Naive thymus-derived CD4-positive, alpha-beta T cell (primary cell): ENCODE measurements at regions not wholly inside any gene's neighbourhood (a gene's known extent, or its start where the extent isn't known, plus 50 kb on each side); places are given as distances from the start of the nearest gene placed in this dataset.
"Not testable (repeated sequence)": the region's sequence is repeated elsewhere in the genome, so short reads cannot be mapped to it uniquely, and the experiment has no call there.

Experiments
- ATAC-seq: fragments of 150-1000 bp; cut with Tn5 transposase; 2 replicates; pipeline ENCODE4 v1.10.0; 2021; ENCODE audit warnings: mild to moderate bottlenecking, moderate library complexity
- CTCF ChIA-PET: fragments of 350-600 bp; sonication (Branson Sonifier 250); formaldehyde crosslinking; loops from one replicate; lab custom pipeline; 2021; ENCODE audit warnings: antibody characterized with exemption; lab: Charles Lee
- POLR2A ChIA-PET: fragments of 350-600 bp; sonication (Branson Sonifier 250); formaldehyde crosslinking; loops from one replicate; lab custom pipeline; 2021; ENCODE audit warnings: antibody characterized with exemption, inconsistent platforms; lab: Charles Lee
- DNase-seq, 9 donors: peaks; one replicate each; pipeline versions ENCODE4 v3.0.0 to v3.0.0-alpha.2; 2020 to 2022; ENCODE audit warnings: mixed read lengths in 1 of 9
- H3K27ac ChIP-seq: one replicate; pipeline ENCODE4 v1.7.0; 2013; ENCODE audit warnings: mild to moderate bottlenecking, low read depth, low read length, moderate library complexity
- H3K27me3 ChIP-seq, 2 donors: one replicate each; pipeline ENCODE4 v1.7.0; 2013; ENCODE audit warnings: low read length in 2 of 2, mild to moderate bottlenecking in 2 of 2, moderate library complexity in 2 of 2; ENCODE audit not compliant: control insufficient read depth in 2 of 2, insufficient read depth in 2 of 2
- H3K36me3 ChIP-seq, 3 experiments: 1 replicate in 2 of 3; 2 replicates in 1 of 3; pipeline ENCODE4 v1.7.0; 2013; ENCODE audit warnings: low read length in 3 of 3, mild to moderate bottlenecking in 3 of 3, moderate library complexity in 1 of 3; ENCODE audit not compliant: insufficient read depth in 3 of 3, control insufficient read depth in 2 of 3
- H3K4me1 ChIP-seq, 2 donors: one replicate each; pipeline ENCODE4 v1.7.0; 2013; ENCODE audit warnings: low read length in 2 of 2, mild to moderate bottlenecking in 2 of 2, moderate library complexity in 1 of 2; ENCODE audit not compliant: control insufficient read depth in 2 of 2, insufficient read depth in 2 of 2
- H3K4me3 ChIP-seq: 2 replicates; pipeline ENCODE4 v1.7.0; 2013; ENCODE audit warnings: mild to moderate bottlenecking, low read length
- H3K9me3 ChIP-seq, 3 experiments: 1 replicate in 2 of 3; 2 replicates in 1 of 3; pipeline ENCODE4 v1.7.0; 2013; ENCODE audit warnings: low read length in 3 of 3; ENCODE audit not compliant: control insufficient read depth in 2 of 3
- H3K27ac Mint-ChIP-seq, 9 donors: one replicate each; pipeline ENCODE4 v1.8.0; 2020 to 2022; ENCODE audit warnings: mixed read lengths in 9 of 9, mild to moderate bottlenecking in 8 of 9, moderate library complexity in 5 of 9, inconsistent platforms in 2 of 9
- H3K27me3 Mint-ChIP-seq, 5 donors: one replicate each; pipeline ENCODE4 v1.8.0; 2021 to 2022; ENCODE audit warnings: mixed read lengths in 5 of 5, mild to moderate bottlenecking in 1 of 5
- H3K36me3 Mint-ChIP-seq, 5 donors: one replicate each; pipeline ENCODE4 v1.8.0; 2020 to 2022; ENCODE audit warnings: mixed read lengths in 5 of 5, mild to moderate bottlenecking in 3 of 5, inconsistent platforms in 1 of 5
- H3K4me1 Mint-ChIP-seq, 7 donors: one replicate each; pipeline ENCODE4 v1.8.0; 2020 to 2022; ENCODE audit warnings: mixed read lengths in 7 of 7, mild to moderate bottlenecking in 3 of 7, inconsistent platforms in 1 of 7
- H3K4me3 Mint-ChIP-seq, 10 donors: one replicate each; pipeline ENCODE4 v1.8.0; 2020 to 2022; ENCODE audit warnings: mild to moderate bottlenecking in 10 of 10, mixed read lengths in 10 of 10, moderate library complexity in 6 of 10, inconsistent platforms in 2 of 10
- H3K9me3 Mint-ChIP-seq, 11 donors: one replicate each; pipeline ENCODE4 v1.8.0; 2020 to 2022; ENCODE audit warnings: mixed read lengths in 11 of 11, mild to moderate bottlenecking in 4 of 11, inconsistent platforms in 1 of 11, moderate library complexity in 1 of 11
- intact Hi-C, 2 donors: fragments of 100-400 bp; cut with micrococcal nuclease; formaldehyde crosslinking; loops; one replicate each; pipeline ENCODE4 v1.15.1; 2023

GRCh38 chr6:92647630-92648029 is 771.7 kb downstream of the EPHA7 start:
- Histone ChIP-seq H3K36me3 (no peaks in the 10 kb centered on the region), H3K9me3 (no peaks in the 10 kb centered on the region), H3K27me3 (no peaks in the 10 kb centered on the region), H3K27ac (no peak overlapping the region), H3K4me1 (no peaks in the 10 kb centered on the region), H3K4me3 (no peak overlapping the region)
- Mint-ChIP-seq H3K9me3 (peaks cover 2 to 14% (median 6%) of the 10 kb centered on the region in 11 donors), H3K27me3 (no peaks in the 10 kb centered on the region), H3K4me3 (no peak overlapping the region), H3K36me3 (no peaks in the 10 kb centered on the region), H3K4me1 (no peaks in the 10 kb centered on the region), H3K27ac (no peak overlapping the region)
- ChIA-PET POLR2A (no interaction called here), CTCF (no interaction called here)
- ATAC-seq (no peak), DNase-seq (no peak)
- intact Hi-C loops: no loop called here

- peaks cover 0 to 23% (median 4%) of the 10 kb centered on the region in 11 donors for H3K9me3 Mint-ChIP-seq
- CTCF ChIA-PET: not testable (repeated sequence)
These were observed 775.1 kb downstream of the EPHA7 start for GRCh38 chr6:92644104-92644791.

GRCh38 chr6:92635553-92636153 is 783.7 kb downstream of the EPHA7 start:
- intact Hi-C loops: no loop called here
- Mint-ChIP-seq H3K27me3 (no peaks in the 10 kb centered on the region), H3K9me3 (peaks cover 0 to 34% (median 4%) of the 10 kb centered on the region in 11 donors), H3K4me1 (no peaks in the 10 kb centered on the region), H3K4me3 (no peak overlapping the region), H3K27ac (no peak overlapping the region), H3K36me3 (no peaks in the 10 kb centered on the region)
- H3K36me3 ChIP-seq: no peaks in the 10 kb centered on the region
- no peaks in the 10 kb centered on the region for H3K4me1 ChIP-seq
- no peak for DNase-seq
- H3K9me3 ChIP-seq: peaks cover 0 to 5% (median 0%) of the 10 kb centered on the region in 3 experiments
- ChIA-PET POLR2A (no interaction called here), CTCF (no interaction called here)
- no peak for ATAC-seq
- no peaks in the 10 kb centered on the region for H3K27me3 ChIP-seq
- no peak overlapping the region for H3K27ac ChIP-seq
- H3K4me3 ChIP-seq: no peak overlapping the region

More at GRCh38 chr6:92644104-92644791, 775.1 kb downstream of the EPHA7 start:
- H3K4me3 ChIP-seq, H3K4me1 Mint-ChIP-seq, H3K9me3 ChIP-seq, H3K27me3 ChIP-seq, H3K4me3 Mint-ChIP-seq, H3K27me3 Mint-ChIP-seq, H3K4me1 ChIP-seq, H3K36me3 Mint-ChIP-seq, H3K27ac Mint-ChIP-seq, POLR2A ChIA-PET, ATAC-seq, H3K36me3 ChIP-seq, H3K27ac ChIP-seq: not testable (repeated sequence)
- DNase-seq: peak in 1 of 9 donors; percentile 27
- intact Hi-C loops: loop anchor here in 1 of 2 donors (5.0 kb wide), 1 partner anchor 1702 kb away; no protein-coding TSS in a partner anchor

- Histone ChIP-seq H3K4me3 (no peak overlapping the region), H3K4me1 (no peaks in the 10 kb centered on the region), H3K27me3 (no peaks in the 10 kb centered on the region), H3K9me3 (peaks cover 0 to 5% (median 0%) of the 10 kb centered on the region in 3 experiments), H3K27ac (no peak overlapping the region), H3K36me3 (no peaks in the 10 kb centered on the region)
- H3K36me3 Mint-ChIP-seq: no peaks in the 10 kb centered on the region
- intact Hi-C loops: no loop called here
- H3K27ac Mint-ChIP-seq: no peak overlapping the region
- ChIA-PET CTCF (no interaction called here), POLR2A (no interaction called here)
- no peak overlapping the region for H3K4me3 Mint-ChIP-seq
- no peak for ATAC-seq
- no peak for DNase-seq
- H3K27me3 Mint-ChIP-seq: no peaks in the 10 kb centered on the region
- H3K9me3 Mint-ChIP-seq: peaks cover 0 to 30% (median 4%) of the 10 kb centered on the region in 11 donors
- H3K4me1 Mint-ChIP-seq: no peaks in the 10 kb centered on the region
These were observed 784.8 kb downstream of the EPHA7 start for GRCh38 chr6:92634561-92634960.

GRCh38 chr6:92623431-92623830 is 795.9 kb downstream of the EPHA7 start:
- DNase-seq: no peak
- Mint-ChIP-seq H3K9me3 (peaks cover 0 to 16% (median 6%) of the 10 kb centered on the region in 11 donors), H3K27me3 (no peaks in the 10 kb centered on the region), H3K27ac (no peak overlapping the region), H3K4me1 (no peaks in the 10 kb centered on the region), H3K4me3 (no peak overlapping the region), H3K36me3 (no peaks in the 10 kb centered on the region)
- Histone ChIP-seq H3K4me1 (no peaks in the 10 kb centered on the region), H3K36me3 (no peaks in the 10 kb centered on the region), H3K27ac (no peak overlapping the region), H3K4me3 (no peak overlapping the region), H3K27me3 (no peaks in the 10 kb centered on the region), H3K9me3 (no peaks in the 10 kb centered on the region)
- CTCF ChIA-PET: no interaction called here
- ATAC-seq: no peak
- intact Hi-C loops: no loop called here
- POLR2A ChIA-PET: no interaction called here

- Histone ChIP-seq H3K4me1 (no peaks in the 10 kb centered on the region), H3K9me3 (peaks cover 0 to 6% (median 0%) of the 10 kb centered on the region in 3 experiments), H3K36me3 (no peaks in the 10 kb centered on the region), H3K27ac (no peak overlapping the region), H3K4me3 (no peak overlapping the region), H3K27me3 (no peaks in the 10 kb centered on the region)
- no peaks in the 10 kb centered on the region for H3K4me1 Mint-ChIP-seq
- intact Hi-C loops: no loop called here
- DNase-seq (no peak), ATAC-seq (no peak)
- no peak overlapping the region for H3K4me3 Mint-ChIP-seq
- ChIA-PET POLR2A (no interaction called here), CTCF (no interaction called here)
- no peak overlapping the region for H3K27ac Mint-ChIP-seq
- H3K27me3 Mint-ChIP-seq: no peaks in the 10 kb centered on the region
- H3K9me3 Mint-ChIP-seq: peaks cover 2 to 28% (median 14%) of the 10 kb centered on the region in 11 donors
- H3K36me3 Mint-ChIP-seq: no peaks in the 10 kb centered on the region
These were observed 801.6 kb downstream of the EPHA7 start for GRCh38 chr6:92617721-92618120.

- H3K36me3 Mint-ChIP-seq: no peaks in the 10 kb centered on the region
- H3K27ac Mint-ChIP-seq: no peak overlapping the region
- no peaks in the 10 kb centered on the region for H3K27me3 Mint-ChIP-seq
- CTCF ChIA-PET: no interaction called here
- no peaks in the 10 kb centered on the region for H3K36me3 ChIP-seq
- no peaks in the 10 kb centered on the region for H3K9me3 ChIP-seq
- no peaks in the 10 kb centered on the region for H3K27me3 ChIP-seq
- H3K9me3 Mint-ChIP-seq: peaks cover 1 to 33% (median 16%) of the 10 kb centered on the region in 11 donors
- H3K4me1 Mint-ChIP-seq: no peaks in the 10 kb centered on the region
- no peak overlapping the region for H3K4me3 ChIP-seq
- no peak for ATAC-seq
- intact Hi-C loops: no loop called here
- no peaks in the 10 kb centered on the region for H3K4me1 ChIP-seq
- POLR2A ChIA-PET: no interaction called here
- H3K27ac ChIP-seq: no peak overlapping the region
- DNase-seq: no peak
- no peak overlapping the region for H3K4me3 Mint-ChIP-seq
These were observed 810.6 kb downstream of the EPHA7 start for GRCh38 chr6:92608751-92609150.
